ENCODE measurements at regions not wholly inside any gene's neighbourhood (a gene's known extent, or its start where the extent isn't known, plus 50 kb on each side); places are given as distances from the start of the nearest gene placed in this dataset.
"Not testable (repeated sequence)": the region's sequence is repeated elsewhere in the genome, so short reads cannot be mapped to it uniquely, and the experiment has no call there.

DNA sequence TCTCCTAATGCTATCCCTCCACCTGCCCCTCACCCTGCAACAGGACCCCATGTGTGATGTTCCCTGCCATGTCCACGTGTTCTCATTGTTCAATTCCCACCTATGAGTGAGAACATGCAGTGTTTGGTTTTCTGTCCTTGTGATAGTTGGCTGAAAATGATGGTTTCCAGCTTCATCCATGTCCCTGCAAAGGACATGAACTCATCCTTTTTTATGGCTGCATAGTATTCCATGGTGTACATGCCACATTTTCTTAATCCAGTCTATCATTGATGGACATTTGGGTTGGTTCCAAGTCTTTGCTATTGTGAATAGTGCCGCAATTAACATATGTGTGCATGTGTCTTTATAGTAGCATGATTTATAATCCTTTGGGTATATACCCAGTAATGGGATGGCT, 62.3 kb upstream of the EDEM3 start:
- not testable (repeated sequence) for DNase-seq

- DNase-seq, result no peak
Observed at GRCh38 chr1:184813528-184814089, 59.0 kb upstream of the EDEM3 start.

- no peak for DNase-seq
Observed at GRCh38 chr1:184811439-184812111, 56.9 kb upstream of the EDEM3 start.

DNA sequence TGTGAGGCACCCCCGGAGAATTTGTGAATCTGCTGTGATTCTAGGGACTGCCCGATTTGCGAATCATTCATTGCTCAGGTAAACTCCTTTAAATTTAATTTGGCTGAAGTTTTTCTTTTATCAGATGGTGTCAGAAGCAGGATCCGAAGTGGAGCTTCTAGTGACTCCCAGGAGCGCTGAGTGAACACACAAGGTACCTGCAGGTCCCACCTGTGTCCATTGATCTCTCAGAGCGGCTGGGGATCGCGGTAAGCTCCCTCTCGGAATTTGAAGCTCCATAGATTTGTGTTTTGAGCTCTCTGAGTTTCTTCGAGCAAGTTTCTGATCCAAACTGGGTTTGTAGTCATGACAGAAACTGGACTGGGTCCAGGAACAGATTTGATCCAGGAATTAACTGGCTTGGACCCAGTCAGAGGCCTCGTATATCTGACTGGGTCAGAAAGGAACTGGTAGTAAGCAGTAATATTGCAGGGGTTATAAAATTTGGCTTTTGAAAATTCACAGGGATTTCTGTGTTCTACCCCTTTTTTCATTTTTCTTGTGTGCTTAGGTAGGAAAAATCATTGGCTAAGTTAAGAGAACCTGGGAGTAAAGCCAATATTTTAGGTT, 56.2 kb upstream of the EDEM3 start:
- no peak for DNase-seq

DNA sequence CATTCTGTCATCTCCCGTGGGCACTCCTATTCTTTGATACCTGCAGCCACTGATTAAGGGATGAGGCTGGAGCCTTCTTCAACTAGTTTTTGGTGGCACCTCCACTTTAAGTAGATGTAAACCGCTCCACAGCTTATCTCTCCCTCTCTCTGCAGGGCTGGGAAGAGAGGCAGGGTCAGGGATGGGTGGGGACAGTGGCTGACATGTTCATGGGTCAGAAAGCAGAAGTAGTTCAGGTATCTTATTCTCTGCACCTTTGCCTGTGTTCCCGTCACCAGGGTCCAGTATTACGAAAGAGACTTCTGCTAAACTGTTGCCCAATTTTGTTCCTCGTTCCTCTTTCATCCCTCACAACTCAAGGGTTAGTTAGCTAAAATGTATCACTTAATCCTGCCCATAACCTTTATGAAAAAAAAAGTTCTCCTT, 51.7 kb upstream of the EDEM3 start:
- DNase-seq, result no peak

- DNase-seq, result peak; percentile 83
Observed at GRCh38 chr1:184805667-184806295, 51.1 kb upstream of the EDEM3 start.
